Left renal cortex interstitium (tissue), 4 donors: ENCODE measurements at regions not wholly inside any gene's neighbourhood (a gene's known extent, or its start where the extent isn't known, plus 50 kb on each side); places are given as distances from the start of the nearest gene placed in this dataset.
A peak's percentile ranks its signal among the peaks of the same experiment; 100 is the strongest.

ENCODE experiments used
- DNase-seq, 4 donors: peaks; one replicate each; pipeline ENCODE4 v3.0.0-alpha.2; 2013; ENCODE audit warnings: low read depth in 4 of 4, low spot score in 2 of 4, missing footprints in 1 of 4

- DNase-seq: no peak
Observed at GRCh38 chr7:130894146-130894908, 160.3 kb upstream of the KLF14 start.

- no peak for DNase-seq
Observed at GRCh38 chr7:130894909-130895750, 161.1 kb upstream of the KLF14 start.

GRCh38 chr7:130896051-130896881, 162.3 kb upstream of the KLF14 start:
- no peak for DNase-seq

GRCh38 chr7:130896898-130897514, 163.0 kb upstream of the KLF14 start:
- peak in 2 of 4 donors; percentile 67 to 68 for DNase-seq

- no peak for DNase-seq
Observed at GRCh38 chr7:130897515-130898419, 163.8 kb upstream of the KLF14 start.

- no peak for DNase-seq
Observed at GRCh38 chr7:130899071-130899560, 165.1 kb upstream of the KLF14 start.

GRCh38 chr7:130899638-130900401, 165.8 kb upstream of the KLF14 start:
- DNase-seq: no peak

GRCh38 chr7:130900471-130901076, 166.6 kb upstream of the KLF14 start:
- no peak for DNase-seq

GRCh38 chr7:130901209-130901783, 167.3 kb upstream of the KLF14 start:
- DNase-seq: no peak

GRCh38 chr7:130902755-130903357, 168.8 kb upstream of the KLF14 start:
- DNase-seq: no peak

- DNase-seq: no peak
Observed at GRCh38 chr7:130903358-130903974, 169.5 kb upstream of the KLF14 start.

- DNase-seq: no peak
Observed at GRCh38 chr7:130904031-130904757, 170.2 kb upstream of the KLF14 start.

- DNase-seq: no peak
Observed at GRCh38 chr7:130904792-130905191, 170.8 kb upstream of the KLF14 start.

GRCh38 chr7:130906575-130906974, 172.6 kb upstream of the KLF14 start:
- DNase-seq: no peak

- no peak for DNase-seq
Observed at GRCh38 chr7:130907439-130907838, 173.4 kb upstream of the KLF14 start.
